ENCODE measurements at regions not wholly inside any gene's neighbourhood (a gene's known extent, or its start where the extent isn't known, plus 50 kb on each side); places are given as distances from the start of the nearest gene placed in this dataset.
"Not testable (repeated sequence)": the region's sequence is repeated elsewhere in the genome, so short reads cannot be mapped to it uniquely, and the experiment has no call there.

GRCh38 chr3:39651993-39652739 lies 157.2 kb upstream of the MYRIP start:
- DNase-seq (ENCODE audit: extremely low spot score in 2 of 2), result no peak
- TF ChIP-seq CTCF (IDR thresholded peaks at IDR 0.05) (no peak), POLR2AphosphoS5 (IDR thresholded peaks at IDR 0.05; ENCODE audit: insufficient read depth in 1 of 2, low read depth in 1 of 2) (no peak)
- intact Hi-C loops (cut with DNase I), result no loop called here
- Histone ChIP-seq H3K4me3 (no peak overlapping the region), H3K4me1 (no peaks in the 10 kb centered on the region), H3K27me3 (no peaks in the 10 kb centered on the region), H3K9me3 (no peaks in the 10 kb centered on the region), H3K27ac (no peak overlapping the region), H3K36me3 (no peaks in the 10 kb centered on the region)

GRCh38 chr3:39655718-39656117 lies 153.7 kb upstream of the MYRIP start:
- H3K36me3 ChIP-seq; H3K4me3 ChIP-seq; intact Hi-C loops (cut with DNase I); H3K27ac ChIP-seq; H3K9me3 ChIP-seq; H3K27me3 ChIP-seq; DNase-seq (ENCODE audit: extremely low spot score in 2 of 2); H3K4me1 ChIP-seq: not testable (repeated sequence)

GRCh38 chr3:39657075-39657474 lies 152.3 kb upstream of the MYRIP start:
- Histone ChIP-seq H3K9me3 (no peaks in the 10 kb centered on the region), H3K27ac (no peak overlapping the region), H3K36me3 (no peaks in the 10 kb centered on the region), H3K4me3 (no peak overlapping the region), H3K27me3 (no peaks in the 10 kb centered on the region), H3K4me1 (no peaks in the 10 kb centered on the region)
- no peak for TF ChIP-seq POLR2AphosphoS5 (IDR thresholded peaks at IDR 0.05; ENCODE audit: insufficient read depth in 1 of 2, low read depth in 1 of 2)
- no peak for TF ChIP-seq CTCF (IDR thresholded peaks at IDR 0.05)
- TF ChIP-seq POLR2A (IDR thresholded peaks at IDR 0.05), result no peak
- intact Hi-C loops (cut with DNase I), result no loop called here
- DNase-seq (ENCODE audit: extremely low spot score in 2 of 2), result no peak

GRCh38 chr3:39657775-39658174 lies 151.6 kb upstream of the MYRIP start:
- Histone ChIP-seq H3K36me3 (no peaks in the 10 kb centered on the region), H3K4me1 (no peaks in the 10 kb centered on the region), H3K4me3 (no peak overlapping the region), H3K9me3 (no peaks in the 10 kb centered on the region), H3K27ac (no peak overlapping the region), H3K27me3 (no peaks in the 10 kb centered on the region)
- TF ChIP-seq POLR2AphosphoS5 (IDR thresholded peaks at IDR 0.05; ENCODE audit: insufficient read depth in 1 of 2, low read depth in 1 of 2), result no peak
- no peak for TF ChIP-seq CTCF (IDR thresholded peaks at IDR 0.05)
- TF ChIP-seq POLR2A (IDR thresholded peaks at IDR 0.05), result no peak
- no peak for DNase-seq (ENCODE audit: extremely low spot score in 2 of 2)
- intact Hi-C loops (cut with DNase I), result no loop called here

- Histone ChIP-seq H3K27me3 (no peaks in the 10 kb centered on the region), H3K36me3 (no peaks in the 10 kb centered on the region), H3K9me3 (no peaks in the 10 kb centered on the region), H3K4me1 (no peaks in the 10 kb centered on the region), H3K4me3 (no peak overlapping the region), H3K27ac (no peak overlapping the region)
- DNase-seq (ENCODE audit: extremely low spot score in 2 of 2), result no peak
- no peak for TF ChIP-seq POLR2A (IDR thresholded peaks at IDR 0.05)
- no peak for TF ChIP-seq CTCF (IDR thresholded peaks at IDR 0.05)
- no peak for TF ChIP-seq POLR2AphosphoS5 (IDR thresholded peaks at IDR 0.05; ENCODE audit: insufficient read depth in 1 of 2, low read depth in 1 of 2)
- intact Hi-C loops (cut with DNase I), result no loop called here
Observed at GRCh38 chr3:39664931-39665330, 144.5 kb upstream of the MYRIP start.

Data from vagina (tissue), 2 donors.